ENCODE measurements at regions not wholly inside any gene's neighbourhood (a gene's known extent, or its start where the extent isn't known, plus 50 kb on each side); places are given as distances from the start of the nearest gene placed in this dataset.
A peak's percentile ranks its signal among the peaks of the same experiment; 100 is the strongest.

GRCh38 chr5:118762291-118762690 lies 226.1 kb downstream of the DTWD2 start:
- no peak overlapping the region for H2BK120ac ChIP-seq (ENCODE audit: low read depth, low read length)
- no peak overlapping the region for H2BK15ac ChIP-seq (replicated peaks; ENCODE audit: low read depth)
- no peak overlapping the region for H2AK5ac ChIP-seq (ENCODE audit: low read length)
- no peaks in the 10 kb centered on the region for H3K27me3 ChIP-seq (ENCODE audit: insufficient read depth, low read length, poor library complexity)
- no peak overlapping the region for H3K4me2 ChIP-seq (ENCODE audit: low read length)
- no peak overlapping the region for H3K18ac ChIP-seq (ENCODE audit: low read length)
- H3K4ac ChIP-seq (ENCODE audit: low read depth, low read length): no peak overlapping the region
- H3K23ac ChIP-seq (ENCODE audit: low read length): no peak overlapping the region
- H4K8ac ChIP-seq (ENCODE audit: low read depth, low read length): no peak overlapping the region
- H3K27ac ChIP-seq (ENCODE audit: low read depth, low read length): no peak overlapping the region
- no peaks in the 10 kb centered on the region for H3K79me1 ChIP-seq (ENCODE audit: low read length)
- no peak overlapping the region for H2BK5ac ChIP-seq (ENCODE audit: low read length)
- H3K56ac ChIP-seq (ENCODE audit: low read length): no peak overlapping the region
- H3K4me3 ChIP-seq (ENCODE audit: low read length): no peak overlapping the region
- H3K9ac ChIP-seq (ENCODE audit: low read length): no peak overlapping the region
- WGBS (ENCODE audit: extremely low coverage, insufficient coverage, low lambda C conversion rate): no CpG with 5 or more reads among the region's 4 CpGs
- no peaks in the 10 kb centered on the region for H3K4me1 ChIP-seq (ENCODE audit: control insufficient read depth, low read depth, low read length)
- H3K79me2 ChIP-seq (ENCODE audit: control insufficient read depth, insufficient read depth, low read length): no peaks in the 10 kb centered on the region
- H3K36me3 ChIP-seq (ENCODE audit: control insufficient read depth, insufficient read depth, low read length): no peaks in the 10 kb centered on the region
- no peak for DNase-seq
- H4K5ac ChIP-seq (ENCODE audit: low read length): no peak overlapping the region

GRCh38 chr5:118761814-118762213 lies 226.5 kb downstream of the DTWD2 start:
- no peak overlapping the region for H3K4me3 ChIP-seq (ENCODE audit: low read length)
- no peak overlapping the region for H2BK15ac ChIP-seq (replicated peaks; ENCODE audit: low read depth)
- no peak overlapping the region for H3K27ac ChIP-seq (ENCODE audit: low read depth, low read length)
- no peak overlapping the region for H3K4me2 ChIP-seq (ENCODE audit: low read length)
- no peak overlapping the region for H2AK5ac ChIP-seq (ENCODE audit: low read length)
- no peak overlapping the region for H3K4ac ChIP-seq (ENCODE audit: low read depth, low read length)
- H3K9ac ChIP-seq (ENCODE audit: low read length): no peak overlapping the region
- no peaks in the 10 kb centered on the region for H3K27me3 ChIP-seq (ENCODE audit: insufficient read depth, low read length, poor library complexity)
- H3K79me1 ChIP-seq (ENCODE audit: low read length): no peaks in the 10 kb centered on the region
- H3K23ac ChIP-seq (ENCODE audit: low read length): no peak overlapping the region
- no peak overlapping the region for H2BK5ac ChIP-seq (ENCODE audit: low read length)
- no peak overlapping the region for H3K56ac ChIP-seq (ENCODE audit: low read length)
- no peak overlapping the region for H2BK120ac ChIP-seq (ENCODE audit: low read depth, low read length)
- H3K36me3 ChIP-seq (ENCODE audit: control insufficient read depth, insufficient read depth, low read length): no peaks in the 10 kb centered on the region
- H3K79me2 ChIP-seq (ENCODE audit: control insufficient read depth, insufficient read depth, low read length): no peaks in the 10 kb centered on the region
- no CpG with 5 or more reads among the region's 4 CpGs for WGBS (ENCODE audit: extremely low coverage, insufficient coverage, low lambda C conversion rate)
- no peak overlapping the region for H3K18ac ChIP-seq (ENCODE audit: low read length)
- H4K8ac ChIP-seq (ENCODE audit: low read depth, low read length): no peak overlapping the region
- DNase-seq: no peak
- H3K4me1 ChIP-seq (ENCODE audit: control insufficient read depth, low read depth, low read length): no peaks in the 10 kb centered on the region
- H4K5ac ChIP-seq (ENCODE audit: low read length): no peak overlapping the region

GRCh38 chr5:118752969-118753368 lies 235.4 kb downstream of the DTWD2 start:
- WGBS (ENCODE audit: extremely low coverage, insufficient coverage, low lambda C conversion rate): no CpG with 5 or more reads among the region's 5 CpGs
- no peak for DNase-seq

GRCh38 chr5:118736396-118736795 lies 252.0 kb downstream of the DTWD2 start:
- Histone ChIP-seq H3K18ac (ENCODE audit: low read length) (no peak overlapping the region), H2BK5ac (ENCODE audit: low read length) (no peak overlapping the region), H3K4me2 (ENCODE audit: low read length) (no peak overlapping the region), H3K36me3 (ENCODE audit: control insufficient read depth, insufficient read depth, low read length) (no peaks in the 10 kb centered on the region), H3K79me1 (ENCODE audit: low read length) (no peaks in the 10 kb centered on the region), H3K23ac (ENCODE audit: low read length) (no peak overlapping the region), H3K4me1 (ENCODE audit: control insufficient read depth, low read depth, low read length) (no peaks in the 10 kb centered on the region), H2BK120ac (ENCODE audit: low read depth, low read length) (no peak overlapping the region), H3K27me3 (ENCODE audit: insufficient read depth, low read length, poor library complexity) (no peaks in the 10 kb centered on the region), H3K27ac (ENCODE audit: low read depth, low read length) (no peak overlapping the region), H3K4ac (ENCODE audit: low read depth, low read length) (no peak overlapping the region), H3K9ac (ENCODE audit: low read length) (no peak overlapping the region), H2BK15ac (replicated peaks; ENCODE audit: low read depth) (no peak overlapping the region), H2AK5ac (ENCODE audit: low read length) (no peak overlapping the region), H3K79me2 (ENCODE audit: control insufficient read depth, insufficient read depth, low read length) (no peaks in the 10 kb centered on the region), H4K8ac (ENCODE audit: low read depth, low read length) (no peak overlapping the region), H4K5ac (ENCODE audit: low read length) (no peak overlapping the region), H3K56ac (ENCODE audit: low read length) (no peak overlapping the region), H3K4me3 (ENCODE audit: low read length) (no peak overlapping the region)
- peak; percentile 13 for DNase-seq
- no CpG with 5 or more reads among the region's 4 CpGs for WGBS (ENCODE audit: extremely low coverage, insufficient coverage, low lambda C conversion rate)

More at GRCh38 chr5:118752969-118753368, 235.4 kb downstream of the DTWD2 start:
- no peak overlapping the region for H4K5ac ChIP-seq (ENCODE audit: low read length)
- H3K4me3 ChIP-seq (ENCODE audit: low read length): no peak overlapping the region
- H2BK120ac ChIP-seq (ENCODE audit: low read depth, low read length): no peak overlapping the region
- no peak overlapping the region for H2AK5ac ChIP-seq (ENCODE audit: low read length)
- no peaks in the 10 kb centered on the region for H3K27me3 ChIP-seq (ENCODE audit: insufficient read depth, low read length, poor library complexity)
- H3K27ac ChIP-seq (ENCODE audit: low read depth, low read length): no peak overlapping the region
- H3K79me2 ChIP-seq (ENCODE audit: control insufficient read depth, insufficient read depth, low read length): no peaks in the 10 kb centered on the region
- H2BK15ac ChIP-seq (replicated peaks; ENCODE audit: low read depth): no peak overlapping the region
- H3K9ac ChIP-seq (ENCODE audit: low read length): no peak overlapping the region
- no peak overlapping the region for H3K4ac ChIP-seq (ENCODE audit: low read depth, low read length)
- H3K56ac ChIP-seq (ENCODE audit: low read length): no peak overlapping the region
- no peak overlapping the region for H3K23ac ChIP-seq (ENCODE audit: low read length)
- no peak overlapping the region for H3K4me2 ChIP-seq (ENCODE audit: low read length)
- H3K4me1 ChIP-seq (ENCODE audit: control insufficient read depth, low read depth, low read length): no peaks in the 10 kb centered on the region
- no peaks in the 10 kb centered on the region for H3K79me1 ChIP-seq (ENCODE audit: low read length)
- H2BK5ac ChIP-seq (ENCODE audit: low read length): no peak overlapping the region
- no peak overlapping the region for H4K8ac ChIP-seq (ENCODE audit: low read depth, low read length)
- H3K36me3 ChIP-seq (ENCODE audit: control insufficient read depth, insufficient read depth, low read length): no peaks in the 10 kb centered on the region
- no peak overlapping the region for H3K18ac ChIP-seq (ENCODE audit: low read length)

GRCh38 chr5:118733394-118733793 lies 255.0 kb downstream of the DTWD2 start:
- no peaks in the 10 kb centered on the region for H3K79me1 ChIP-seq (ENCODE audit: low read length)
- no peak overlapping the region for H3K18ac ChIP-seq (ENCODE audit: low read length)
- no peaks in the 10 kb centered on the region for H3K36me3 ChIP-seq (ENCODE audit: control insufficient read depth, insufficient read depth, low read length)
- H3K9ac ChIP-seq (ENCODE audit: low read length): no peak overlapping the region
- H3K79me2 ChIP-seq (ENCODE audit: control insufficient read depth, insufficient read depth, low read length): no peaks in the 10 kb centered on the region
- no peak overlapping the region for H4K8ac ChIP-seq (ENCODE audit: low read depth, low read length)
- no CpG with 5 or more reads among the region's 3 CpGs for WGBS (ENCODE audit: extremely low coverage, insufficient coverage, low lambda C conversion rate)
- no peak overlapping the region for H3K27ac ChIP-seq (ENCODE audit: low read depth, low read length)
- no peak overlapping the region for H3K4ac ChIP-seq (ENCODE audit: low read depth, low read length)
- H2BK120ac ChIP-seq (ENCODE audit: low read depth, low read length): no peak overlapping the region
- no peak overlapping the region for H3K23ac ChIP-seq (ENCODE audit: low read length)
- no peak overlapping the region for H3K4me3 ChIP-seq (ENCODE audit: low read length)
- no peak overlapping the region for H2BK15ac ChIP-seq (replicated peaks; ENCODE audit: low read depth)
- H2AK5ac ChIP-seq (ENCODE audit: low read length): no peak overlapping the region
- H3K4me1 ChIP-seq (ENCODE audit: control insufficient read depth, low read depth, low read length): no peaks in the 10 kb centered on the region
- H3K56ac ChIP-seq (ENCODE audit: low read length): no peak overlapping the region
- H4K5ac ChIP-seq (ENCODE audit: low read length): no peak overlapping the region
- no peak for DNase-seq
- H3K4me2 ChIP-seq (ENCODE audit: low read length): no peak overlapping the region
- no peaks in the 10 kb centered on the region for H3K27me3 ChIP-seq (ENCODE audit: insufficient read depth, low read length, poor library complexity)
- no peak overlapping the region for H2BK5ac ChIP-seq (ENCODE audit: low read length)

GRCh38 chr5:118728191-118728590 lies 260.2 kb downstream of the DTWD2 start:
- no peak overlapping the region for H3K4ac ChIP-seq (ENCODE audit: low read depth, low read length)
- H3K27ac ChIP-seq (ENCODE audit: low read depth, low read length): no peak overlapping the region
- H2BK5ac ChIP-seq (ENCODE audit: low read length): no peak overlapping the region
- H3K79me1 ChIP-seq (ENCODE audit: low read length): no peaks in the 10 kb centered on the region
- no peak overlapping the region for H3K9ac ChIP-seq (ENCODE audit: low read length)
- H3K4me3 ChIP-seq (ENCODE audit: low read length): no peak overlapping the region
- no peak overlapping the region for H4K5ac ChIP-seq (ENCODE audit: low read length)
- H2AK5ac ChIP-seq (ENCODE audit: low read length): no peak overlapping the region
- H3K23ac ChIP-seq (ENCODE audit: low read length): no peak overlapping the region
- H3K79me2 ChIP-seq (ENCODE audit: control insufficient read depth, insufficient read depth, low read length): no peaks in the 10 kb centered on the region
- H3K4me1 ChIP-seq (ENCODE audit: control insufficient read depth, low read depth, low read length): no peaks in the 10 kb centered on the region
- no CpG with 5 or more reads among the region's 2 CpGs for WGBS (ENCODE audit: extremely low coverage, insufficient coverage, low lambda C conversion rate)
- no peak overlapping the region for H3K56ac ChIP-seq (ENCODE audit: low read length)
- H3K18ac ChIP-seq (ENCODE audit: low read length): no peak overlapping the region
- no peak overlapping the region for H4K8ac ChIP-seq (ENCODE audit: low read depth, low read length)
- no peak for DNase-seq
- H2BK120ac ChIP-seq (ENCODE audit: low read depth, low read length): no peak overlapping the region
- H3K4me2 ChIP-seq (ENCODE audit: low read length): no peak overlapping the region
- no peaks in the 10 kb centered on the region for H3K36me3 ChIP-seq (ENCODE audit: control insufficient read depth, insufficient read depth, low read length)
- H2BK15ac ChIP-seq (replicated peaks; ENCODE audit: low read depth): no peak overlapping the region
- no peaks in the 10 kb centered on the region for H3K27me3 ChIP-seq (ENCODE audit: insufficient read depth, low read length, poor library complexity)
